HG03442 (cell line): ENCODE measurements at regions not wholly inside any gene's neighbourhood (a gene's known extent, or its start where the extent isn't known, plus 50 kb on each side); places are given as distances from the start of the nearest gene placed in this dataset.
"Not testable (repeated sequence)": the region's sequence is repeated elsewhere in the genome, so short reads cannot be mapped to it uniquely, and the experiment has no call there.

Experiments
- ATAC-seq: cut with Tn5 transposase; IDR thresholded peaks from one replicate; pipeline ENCODE4 v1.9.1; 2021; ENCODE audit warnings: mild to moderate bottlenecking, moderate library complexity; ENCODE audit not compliant: unreplicated experiment

DNA sequence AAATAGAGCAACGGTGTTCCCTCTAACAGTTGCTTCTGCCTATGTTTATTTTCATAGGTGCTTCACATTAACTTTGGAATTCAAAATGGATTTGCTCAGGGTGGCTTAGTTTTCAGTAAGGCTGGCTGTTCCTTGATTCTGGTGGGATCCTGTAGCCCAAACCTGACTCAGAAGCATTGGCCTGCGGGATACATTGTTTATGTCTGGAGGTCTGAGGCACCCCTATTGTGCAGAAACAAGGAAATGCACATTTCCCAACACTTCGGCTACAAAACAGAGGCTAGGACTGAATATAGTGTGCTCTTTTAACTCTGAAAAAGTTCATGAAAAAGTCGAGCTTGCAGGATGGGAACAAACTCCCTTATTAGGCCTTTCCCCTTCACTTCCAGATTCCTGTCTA lies 133.8 kb upstream of the F3 start:
- no peak for ATAC-seq

DNA sequence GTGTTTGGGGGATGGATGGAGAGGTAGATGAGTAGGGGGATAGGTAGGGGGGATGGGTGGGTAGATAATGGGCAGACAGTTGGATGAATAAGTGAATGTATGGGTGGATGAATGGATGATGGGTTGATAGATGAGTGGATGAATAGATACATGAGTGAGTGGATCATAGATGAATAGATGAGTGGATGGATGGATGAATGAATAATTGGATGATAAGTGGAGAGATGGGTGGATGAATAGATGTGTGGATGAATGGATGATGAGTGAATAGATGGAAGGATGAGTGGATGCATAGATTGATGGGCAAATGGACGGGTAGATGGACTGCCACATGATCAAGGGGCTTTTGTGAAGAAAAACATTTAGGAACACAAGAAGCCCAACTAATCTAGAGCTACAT lies 133.3 kb upstream of the F3 start:
- no peak for ATAC-seq

DNA sequence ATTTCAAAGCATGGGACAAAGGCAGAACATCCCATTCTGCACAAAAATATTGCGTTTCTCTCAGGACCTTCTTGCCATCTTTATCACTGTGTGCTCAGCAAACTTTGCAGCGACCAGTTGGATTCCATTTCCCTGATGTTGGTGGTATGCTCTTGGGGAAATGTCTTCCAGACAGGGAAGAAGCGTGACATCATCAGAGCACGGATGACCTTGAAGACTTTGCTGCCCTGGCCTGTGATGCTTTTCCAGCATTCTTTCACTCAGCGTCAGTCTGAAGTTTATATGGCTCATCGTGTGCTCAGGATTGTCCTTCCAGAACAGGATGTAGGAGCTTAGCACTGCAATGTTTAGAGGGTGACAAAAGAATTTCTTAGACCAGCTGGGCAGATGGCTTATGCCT lies 131.4 kb upstream of the F3 start:
- no peak for ATAC-seq

DNA sequence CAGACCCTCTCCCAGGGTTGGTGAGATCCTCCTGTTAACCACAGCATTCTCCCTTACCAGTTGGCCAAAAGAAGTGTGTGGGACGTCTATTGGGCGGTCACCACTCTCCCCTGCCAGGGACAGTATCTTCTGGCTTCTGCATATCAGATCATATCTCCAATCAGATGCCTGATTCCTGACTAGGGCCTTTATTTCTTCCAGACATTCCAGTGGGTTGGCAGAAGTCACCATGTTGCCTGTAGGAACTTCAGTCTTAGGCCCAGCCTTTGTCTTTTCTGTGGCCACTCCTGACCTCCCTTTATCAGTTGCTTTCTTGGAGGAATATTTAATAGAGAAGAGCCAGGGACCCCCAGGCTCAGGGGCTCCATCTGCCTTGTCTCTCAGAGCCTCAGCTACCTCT lies 130.4 kb upstream of the F3 start:
- no peak for ATAC-seq

DNA sequence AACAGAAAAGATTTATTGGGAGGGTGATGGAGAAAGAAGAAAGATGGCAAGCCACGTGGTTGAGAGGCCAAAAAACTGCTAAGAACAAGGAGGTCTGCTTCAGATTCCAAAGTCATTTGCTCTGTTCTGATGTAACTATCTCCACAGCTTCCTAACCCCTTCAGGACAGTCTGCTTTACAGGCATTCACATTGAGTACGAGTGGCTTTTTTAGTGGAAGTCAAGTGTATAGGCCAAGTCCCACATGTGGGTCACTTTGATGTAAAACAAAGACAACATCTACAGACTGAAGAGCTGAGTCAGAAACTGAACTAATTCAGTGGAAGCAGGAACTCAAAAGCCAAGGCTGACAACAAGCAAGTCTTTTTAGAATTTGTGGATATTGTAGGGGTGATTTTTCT lies 128.7 kb upstream of the F3 start:
- no peak for ATAC-seq

DNA sequence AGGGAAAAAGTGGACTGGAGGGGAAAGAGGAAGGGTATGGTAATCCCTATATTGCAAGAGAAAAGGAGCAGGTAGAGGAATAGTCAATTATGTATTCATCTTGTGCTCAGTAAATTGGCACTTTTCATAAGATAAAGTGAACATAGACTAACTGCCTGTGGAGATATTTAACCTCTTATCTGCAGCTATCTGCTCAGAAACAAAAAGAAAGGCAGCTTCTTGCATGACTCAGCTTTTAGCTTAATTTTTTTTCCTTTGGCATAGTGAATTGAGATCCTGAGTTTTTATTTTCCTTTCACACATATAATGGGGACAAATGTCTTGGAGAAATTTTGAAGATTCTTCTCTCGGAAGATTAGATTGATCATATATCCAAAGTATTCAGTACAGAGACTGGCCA lies 127.6 kb upstream of the F3 start:
- no peak for ATAC-seq

DNA sequence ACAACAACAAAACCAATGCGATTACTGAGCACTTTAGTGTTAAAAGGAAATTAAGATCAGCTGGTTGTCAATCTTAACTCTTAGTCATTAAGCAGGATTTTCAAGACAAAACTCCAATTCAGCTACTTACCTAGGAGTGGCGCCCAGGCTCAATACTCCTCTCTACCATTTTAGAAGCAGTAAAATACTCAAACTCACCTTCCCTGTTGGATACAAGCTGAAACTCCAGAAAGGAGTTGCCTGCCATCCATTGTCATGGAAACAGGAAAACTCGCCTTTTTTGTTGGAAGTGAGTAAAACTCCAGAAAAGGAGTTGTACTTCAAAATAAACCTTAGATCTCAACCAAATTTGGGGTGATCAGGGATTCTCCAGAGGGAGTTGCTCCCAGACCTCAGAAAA lies 127.0 kb upstream of the F3 start:
- ATAC-seq: no peak

DNA sequence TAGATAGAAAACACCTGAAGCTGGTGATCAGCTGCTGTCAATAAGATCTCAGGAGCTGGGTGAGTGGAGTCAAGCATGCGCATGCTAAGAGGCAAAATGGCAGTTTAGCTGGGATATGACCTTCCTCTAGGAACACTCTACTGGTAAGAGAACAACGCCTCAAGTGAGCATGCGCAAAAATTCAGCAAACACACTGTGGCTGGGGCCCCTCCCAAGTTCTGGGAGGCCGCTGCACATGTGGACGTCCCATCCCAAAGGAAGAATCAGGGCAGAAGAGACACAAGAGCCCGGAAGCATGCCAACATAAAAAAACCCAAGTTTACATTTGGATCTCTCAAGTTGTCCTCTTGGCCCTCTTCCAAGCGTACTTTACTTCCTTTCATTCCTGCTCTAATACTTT lies 126.3 kb upstream of the F3 start:
- no peak for ATAC-seq

DNA sequence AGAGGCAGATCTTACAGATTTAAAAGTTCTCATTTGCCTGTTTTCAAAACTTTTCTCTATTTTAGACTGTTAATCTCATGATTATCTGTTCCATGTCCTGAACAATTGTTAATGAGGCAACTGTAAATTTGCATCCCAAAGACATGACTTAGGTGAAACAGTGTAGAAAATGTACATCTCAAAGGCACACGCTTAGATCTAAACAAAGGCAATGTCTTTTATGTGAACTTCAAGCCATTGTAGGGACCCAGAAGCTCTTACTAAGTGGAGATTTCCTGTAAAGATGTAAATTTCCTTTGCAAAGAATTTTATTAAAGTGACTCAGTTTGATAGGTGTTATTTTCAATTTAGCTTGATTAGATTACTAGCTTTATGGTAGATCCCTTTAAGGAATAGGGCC lies 125.2 kb upstream of the F3 start:
- ATAC-seq: no peak

DNA sequence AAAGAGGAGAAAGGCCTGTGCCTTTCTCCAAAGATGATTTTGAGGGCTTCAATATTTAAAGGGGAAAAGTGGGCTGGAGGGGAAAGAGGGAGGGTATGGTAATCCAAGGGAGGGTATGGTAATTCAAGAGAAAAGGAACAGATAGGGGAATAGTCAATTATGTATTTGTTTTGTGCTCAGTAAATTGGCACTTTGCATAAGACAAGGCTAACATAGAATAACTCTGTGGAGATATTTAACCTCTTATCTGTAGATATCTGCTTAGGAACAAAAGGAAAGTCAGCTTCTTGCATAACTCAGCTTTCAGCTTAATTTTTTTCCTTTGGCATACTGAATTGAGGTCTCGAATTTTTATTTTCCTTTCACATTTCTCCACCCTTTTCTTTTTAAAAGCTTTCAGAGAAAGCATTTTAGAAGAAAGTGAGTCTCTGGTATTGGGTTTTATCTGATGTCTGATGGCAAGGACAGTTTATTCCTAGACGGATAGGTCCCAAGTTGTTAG lies 119.9 kb upstream of the F3 start:
- ATAC-seq: no peak

DNA sequence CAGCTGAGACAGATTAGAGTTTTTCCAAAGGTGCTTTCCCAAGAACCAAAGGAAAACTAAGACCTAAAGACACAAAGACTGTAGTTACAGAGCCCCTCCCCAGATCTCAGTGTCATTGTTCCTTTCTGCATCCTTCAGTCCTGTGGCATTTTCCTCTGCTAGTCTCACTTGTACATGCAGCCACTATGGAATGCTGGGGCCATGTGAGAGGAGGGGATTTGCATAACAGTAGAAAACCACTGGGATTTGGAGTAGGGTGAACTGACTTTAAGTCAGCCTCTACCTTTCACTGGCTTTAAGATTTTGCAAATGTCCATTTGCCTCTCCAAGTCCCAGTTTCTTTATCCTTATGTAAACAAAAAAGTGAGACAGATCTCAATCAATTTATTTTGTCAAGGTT lies 119.4 kb upstream of the F3 start:
- no peak for ATAC-seq

DNA sequence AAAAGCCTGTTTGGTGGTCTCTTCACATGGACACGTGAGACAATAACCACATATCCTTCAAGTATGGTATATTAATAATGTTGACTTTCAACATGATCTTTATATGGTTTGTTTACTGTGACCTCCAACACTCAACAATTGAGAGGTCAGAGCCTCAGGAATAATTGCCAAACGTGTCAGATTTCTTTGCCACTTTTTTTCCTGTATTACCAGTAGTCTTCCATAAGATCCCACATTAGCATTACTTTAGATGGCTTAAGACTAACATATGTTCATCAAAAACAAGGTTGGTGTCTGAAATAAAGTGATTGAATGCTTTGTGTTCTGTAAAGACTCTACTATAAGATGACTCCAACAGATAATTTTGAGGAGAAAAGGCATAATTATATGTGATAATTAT lies 118.7 kb upstream of the F3 start:
- ATAC-seq: no peak

DNA sequence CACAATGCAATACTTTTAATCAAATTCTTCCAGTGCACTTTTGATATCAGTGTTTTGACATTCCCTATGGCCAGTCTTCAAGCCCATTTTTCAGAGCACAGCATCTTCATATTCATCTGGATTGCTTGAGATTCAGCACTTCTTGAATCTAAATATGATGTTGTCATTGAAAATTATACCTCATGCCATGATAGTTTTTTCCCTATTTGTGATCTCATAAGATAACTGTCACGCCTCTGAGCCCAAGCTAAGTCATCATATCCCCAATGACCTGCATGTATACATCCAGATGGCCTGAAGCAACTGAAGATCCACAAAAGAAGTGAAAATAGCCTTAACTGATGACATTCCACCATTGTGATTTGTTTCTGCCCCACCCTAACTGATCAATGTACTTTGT lies 117.6 kb upstream of the F3 start:
- ATAC-seq: not testable (repeated sequence)

DNA sequence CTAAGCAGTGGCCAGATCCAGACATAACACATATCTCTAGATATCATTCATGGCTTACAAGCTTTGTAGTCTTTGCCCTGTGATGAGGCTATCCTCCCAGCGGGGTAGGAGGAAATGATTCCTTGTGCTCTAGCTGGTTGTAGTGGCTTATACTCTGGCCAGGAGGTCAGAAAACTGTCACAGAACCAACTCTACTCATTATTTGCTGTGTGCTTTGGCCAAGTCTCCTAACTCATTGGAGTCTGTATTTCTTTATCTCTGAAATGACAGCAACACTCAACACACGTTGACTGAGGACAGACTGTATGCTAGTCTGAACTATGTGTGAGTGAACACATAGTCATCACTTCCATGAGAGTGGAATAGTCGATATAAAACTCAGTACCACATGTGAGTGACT lies 116.7 kb upstream of the F3 start:
- no peak for ATAC-seq

DNA sequence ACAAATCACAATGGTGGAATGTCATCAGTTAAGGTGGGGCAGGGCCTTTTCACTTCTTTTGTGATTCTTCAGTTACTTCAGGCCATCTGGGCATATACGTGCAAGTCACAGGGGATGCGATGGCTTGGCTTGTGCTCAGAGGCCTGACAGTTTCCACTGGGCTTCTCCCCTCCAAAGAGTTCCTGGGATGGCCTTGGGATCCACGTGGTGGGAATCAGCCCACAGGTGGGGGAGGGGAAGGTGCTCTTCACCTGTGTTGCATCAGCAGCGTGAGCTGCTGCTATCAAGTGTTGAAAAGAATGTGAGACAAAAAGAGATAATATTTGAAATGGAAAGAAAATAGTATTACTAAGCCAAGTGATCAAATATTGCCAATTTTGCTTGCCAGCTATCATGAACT lies 116.2 kb upstream of the F3 start:
- not testable (repeated sequence) for ATAC-seq

DNA sequence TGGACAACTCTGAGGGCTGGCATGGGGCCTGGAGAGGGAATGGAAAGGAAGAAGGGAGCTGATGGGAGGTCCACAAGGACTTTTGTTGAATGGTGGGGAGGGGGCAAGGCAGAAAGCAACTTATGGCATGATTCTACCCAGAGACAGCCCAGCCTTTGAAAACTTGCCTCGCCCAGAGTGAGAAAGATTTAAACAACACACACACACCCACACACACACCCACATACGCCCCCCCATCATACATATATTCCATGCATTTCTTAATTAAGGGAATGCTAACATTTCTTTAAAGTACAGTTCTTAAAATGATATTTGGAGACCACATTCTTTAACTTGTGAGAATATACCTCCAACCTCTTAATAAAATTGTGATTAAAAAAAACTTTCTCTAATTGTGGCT lies 115.4 kb upstream of the F3 start:
- ATAC-seq: no peak

DNA sequence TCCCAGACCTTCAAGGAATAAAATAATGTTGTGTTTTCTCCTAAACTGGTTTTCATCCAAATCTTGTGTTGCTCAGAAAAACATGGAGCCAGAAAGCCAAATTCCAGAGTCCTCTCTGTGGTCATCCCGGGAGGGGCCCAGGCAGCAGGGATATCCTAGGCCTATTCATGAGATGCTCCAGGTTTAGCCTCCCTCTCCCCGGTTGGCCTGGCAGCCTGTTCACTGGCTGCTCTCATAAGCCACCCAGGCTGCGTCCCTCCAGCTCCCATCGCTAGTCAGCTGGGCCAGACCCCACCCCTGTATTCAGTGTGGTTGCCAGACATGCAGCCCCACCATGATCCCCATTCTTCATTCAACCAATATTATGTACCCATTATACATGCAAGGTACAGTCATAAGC lies 113.4 kb upstream of the F3 start:
- ATAC-seq: no peak

DNA sequence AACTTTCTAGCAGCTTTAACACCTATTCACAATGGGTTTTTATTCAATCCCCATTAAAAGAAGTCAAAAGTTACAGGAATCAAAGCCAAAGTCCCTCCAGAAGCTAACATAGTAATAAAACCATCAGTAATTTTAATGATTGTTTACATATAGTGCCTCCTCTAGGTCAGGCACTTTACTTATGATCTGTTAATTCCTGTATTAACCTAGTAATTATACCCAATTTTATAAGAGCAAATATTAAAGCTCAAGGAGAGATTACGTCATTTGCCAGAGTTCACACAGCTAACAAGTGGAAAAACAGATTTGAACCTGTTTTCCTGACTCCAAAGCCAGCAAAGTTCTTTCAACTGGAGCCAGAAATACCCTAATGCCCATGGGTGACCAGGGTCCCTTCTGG lies 112.9 kb upstream of the F3 start:
- ATAC-seq: no peak

DNA sequence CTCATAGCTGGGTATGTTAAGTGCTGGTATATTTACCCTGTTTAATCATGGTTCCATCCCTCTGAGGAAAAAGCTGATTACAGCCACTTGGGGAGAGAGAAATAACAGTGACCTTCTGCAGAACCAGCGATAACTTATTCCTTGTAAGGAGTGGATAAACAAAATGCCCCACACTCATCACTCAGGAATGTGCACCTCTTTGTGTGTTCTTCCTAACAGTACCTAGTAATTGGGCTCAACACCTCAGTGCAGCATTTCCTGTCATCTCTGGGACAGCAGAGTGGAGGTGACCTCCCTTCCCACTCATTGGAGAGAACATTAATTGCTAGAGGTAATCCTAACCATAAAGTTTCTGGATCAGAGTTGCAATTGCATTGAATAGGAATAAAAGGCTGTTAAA lies 112.5 kb upstream of the F3 start:
- no peak for ATAC-seq

DNA sequence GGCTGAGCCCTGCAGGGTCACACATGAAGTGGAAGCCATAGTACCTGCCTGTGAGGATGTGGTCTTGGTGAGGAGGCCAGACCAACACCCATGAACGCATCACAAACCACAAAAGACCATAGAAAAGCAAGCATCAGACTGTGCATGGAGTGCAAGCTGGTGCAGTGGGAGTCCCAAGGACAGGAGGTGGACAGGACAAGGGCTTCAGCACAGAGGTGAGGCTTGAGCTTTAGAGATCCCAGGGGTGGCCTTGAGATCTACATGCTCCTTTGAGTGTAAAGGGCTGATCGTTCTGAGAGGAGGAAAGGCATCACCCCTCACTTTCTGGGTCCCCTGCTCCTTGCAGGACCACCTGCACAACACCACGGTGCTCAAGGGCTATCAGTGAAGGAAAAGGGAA lies 111.9 kb upstream of the F3 start:
- no peak for ATAC-seq

DNA sequence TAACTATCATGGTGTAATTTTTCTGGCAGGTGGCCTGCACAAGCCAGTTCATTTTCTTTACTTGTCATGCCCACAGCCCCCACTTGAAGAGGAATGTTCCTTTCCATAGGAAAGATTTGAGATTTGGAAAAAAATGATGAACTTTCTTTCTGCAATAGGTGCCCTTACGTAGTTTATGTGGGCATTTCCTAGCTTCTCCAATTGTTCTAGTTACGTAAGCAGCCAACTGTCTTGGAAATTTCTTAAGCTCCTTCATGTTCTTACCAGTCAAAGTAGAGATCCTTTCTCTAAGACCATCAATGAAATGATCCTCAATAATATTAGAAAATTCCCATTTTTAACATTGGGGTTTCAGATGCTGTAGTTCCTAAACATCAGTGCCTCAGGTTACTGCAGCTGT lies 109.5 kb upstream of the F3 start:
- no peak for ATAC-seq

DNA sequence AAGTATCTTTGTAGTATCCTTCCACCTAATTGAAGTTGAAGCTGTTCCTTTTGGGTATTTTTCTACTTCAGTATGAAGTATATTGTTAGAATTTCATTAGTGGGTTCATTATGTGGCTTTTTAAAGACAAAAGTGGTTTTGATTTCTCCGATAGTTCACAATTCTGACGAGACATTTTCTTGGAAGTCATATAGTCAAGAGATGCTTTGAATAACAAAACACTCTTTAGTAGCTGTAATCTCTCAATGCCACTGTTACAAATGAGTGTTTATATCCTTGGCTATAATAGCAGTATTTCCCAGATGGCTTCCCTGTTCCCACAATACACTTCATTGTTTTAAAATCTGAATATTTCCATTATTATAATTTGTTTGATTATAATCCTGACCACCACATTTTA lies 108.7 kb upstream of the F3 start:
- no peak for ATAC-seq

DNA sequence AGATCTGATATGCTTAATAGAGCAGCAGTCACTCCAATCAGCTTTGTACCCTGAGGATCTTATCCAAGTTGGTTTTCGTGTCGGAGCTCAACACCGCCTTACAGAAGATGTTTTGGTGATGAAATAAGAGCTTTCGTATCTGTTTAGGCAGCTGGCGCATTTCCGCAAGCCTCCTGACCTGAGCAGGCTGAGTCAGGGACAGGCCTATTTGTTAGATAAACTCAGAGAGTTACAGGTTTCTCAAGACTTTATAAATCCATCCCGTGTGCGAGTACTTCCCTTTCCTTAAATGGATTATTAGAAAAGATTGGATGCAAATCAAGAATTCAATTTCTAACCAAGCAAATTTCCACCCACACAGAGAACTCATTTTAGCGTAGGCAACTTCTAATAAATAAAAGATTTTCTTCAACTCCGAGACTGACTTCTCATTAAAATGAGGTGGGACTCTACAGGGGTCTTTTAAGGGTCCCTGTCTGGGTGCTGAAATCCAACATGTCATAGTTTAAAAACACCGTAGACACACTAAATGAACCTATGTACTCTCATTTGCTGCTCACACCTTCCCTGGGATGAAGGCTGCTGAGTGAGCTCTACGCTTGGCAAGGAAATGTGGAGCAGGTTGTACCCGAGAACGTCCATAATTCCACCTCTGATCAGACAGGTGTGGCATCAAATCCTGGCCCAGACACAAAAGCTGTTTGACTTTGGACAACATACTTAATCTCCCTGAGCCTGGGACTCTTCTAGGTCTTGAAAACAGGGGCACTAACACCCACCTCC lies 106.9 kb upstream of the F3 start:
- no peak for ATAC-seq
